ENCODE measurements at regions not wholly inside any gene's neighbourhood (a gene's known extent, or its start where the extent isn't known, plus 50 kb on each side); places are given as distances from the start of the nearest gene placed in this dataset.

DNA sequence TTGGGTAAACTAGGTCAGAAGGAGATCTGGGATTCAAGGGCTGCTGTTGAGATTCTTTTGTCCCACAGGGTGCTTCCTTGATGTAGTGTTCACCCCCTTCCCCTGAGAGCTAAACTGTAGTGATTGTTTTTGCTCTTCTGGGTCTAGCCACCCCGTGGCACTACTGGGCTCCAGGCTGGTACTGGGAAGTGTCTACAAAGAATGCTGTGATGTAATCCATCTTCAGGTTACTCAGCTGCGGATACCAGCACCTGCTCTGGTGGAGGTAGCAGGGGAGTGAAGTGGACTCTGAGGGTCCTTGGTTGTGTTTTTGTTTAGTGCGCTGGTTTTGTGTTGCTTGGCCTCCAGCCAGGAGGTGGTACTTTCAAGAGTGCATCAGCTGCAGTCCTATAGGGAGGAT lies 365.5 kb downstream of the ZNF674 start:
- no peak overlapping the region for H3K4me2 ChIP-seq (ENCODE audit: low read depth, low read length)
- H3K4me1 ChIP-seq (ENCODE audit: insufficient read depth, low read length), result peaks cover 31% of the 10 kb centered on the region
- ATAC-seq (no peak), DNase-seq (ENCODE audit: low spot score) (no peak), FAIRE-seq (no peak)
- no peaks in the 10 kb centered on the region for H4K20me1 ChIP-seq (ENCODE audit: insufficient read depth, low read length)
- no peaks in the 10 kb centered on the region for H3K79me2 ChIP-seq (ENCODE audit: insufficient read depth, low read length)
- WGBS (ENCODE audit: low lambda C conversion rate), result 90% methylated on average over 2 of the region's 3 CpGs
- H3K9ac ChIP-seq (ENCODE audit: insufficient read depth, low read depth, low read length), result no peak overlapping the region
- H3K9me3 ChIP-seq (ENCODE audit: low read length), result no peaks in the 10 kb centered on the region
- H3K27me3 ChIP-seq (ENCODE audit: control insufficient read depth in 1 of 2, insufficient read depth in 2 of 2, low read length in 2 of 2), result no peaks in the 10 kb centered on the region
- in situ Hi-C loops (cut with HindIII; ENCODE audit: extremely low pct_ligation_motif_present, low pct_unique_long_range_greater_than_20kb), result no loop called here
- H3K4me3 ChIP-seq (replicated peaks in 1 of 3; ENCODE audit: insufficient read depth in 1 of 3, low read depth in 2 of 3, low read length in 3 of 3), result no peak overlapping the region
- intact Hi-C loops (cut with micrococcal nuclease; ENCODE audit: unreplicated experiment), result loop anchor here (10.0 kb wide), 1 partner anchor 145 kb away; no protein-coding TSS in a partner anchor
- no peak overlapping the region for H3K27ac ChIP-seq (ENCODE audit: extremely low read length, insufficient read depth, low read length)
- CTCF ChIA-PET (ENCODE audit: low intra/inter-chr PET ratio, low total read pairs), result no interaction called here
- H3K36me3 ChIP-seq (replicated peaks in 1 of 2; ENCODE audit: control insufficient read depth in 1 of 2, insufficient read depth in 2 of 2, low read length in 2 of 2), result no peaks in the 10 kb centered on the region
- POLR2A ChIA-PET, result no interaction called here
- TF ChIP-seq ZNF20 (CRISPR knock-in tag; IDR thresholded peaks at IDR 0.05) (no peak), ZBTB3 (CRISPR knock-in tag; IDR thresholded peaks at IDR 0.05; ENCODE audit: borderline replicate concordance, low read depth) (no peak), ZNF549 (CRISPR knock-in tag; IDR thresholded peaks at IDR 0.05) (no peak), ZNF558 (CRISPR knock-in tag; IDR thresholded peaks at IDR 0.05; ENCODE audit: borderline replicate concordance) (no peak), KDM3A (CRISPR knock-in tag; IDR thresholded peaks at IDR 0.05; ENCODE audit: low read depth) (no peak), ZNF550 (CRISPR knock-in tag; IDR thresholded peaks at IDR 0.05; ENCODE audit: borderline replicate concordance) (no peak), ZNF138 (CRISPR knock-in tag; IDR thresholded peaks at IDR 0.05; ENCODE audit: low read depth) (no peak), KDM1A (CRISPR knock-in tag; IDR thresholded peaks at IDR 0.05) (no peak), FLYWCH1 (CRISPR knock-in tag; IDR thresholded peaks at IDR 0.05) (no peak), ERF (CRISPR knock-in tag; IDR thresholded peaks at IDR 0.05) (no peak), ZNF251 (CRISPR knock-in tag; IDR thresholded peaks at IDR 0.05) (no peak)
- TF ChIP-seq, protein P1, sequence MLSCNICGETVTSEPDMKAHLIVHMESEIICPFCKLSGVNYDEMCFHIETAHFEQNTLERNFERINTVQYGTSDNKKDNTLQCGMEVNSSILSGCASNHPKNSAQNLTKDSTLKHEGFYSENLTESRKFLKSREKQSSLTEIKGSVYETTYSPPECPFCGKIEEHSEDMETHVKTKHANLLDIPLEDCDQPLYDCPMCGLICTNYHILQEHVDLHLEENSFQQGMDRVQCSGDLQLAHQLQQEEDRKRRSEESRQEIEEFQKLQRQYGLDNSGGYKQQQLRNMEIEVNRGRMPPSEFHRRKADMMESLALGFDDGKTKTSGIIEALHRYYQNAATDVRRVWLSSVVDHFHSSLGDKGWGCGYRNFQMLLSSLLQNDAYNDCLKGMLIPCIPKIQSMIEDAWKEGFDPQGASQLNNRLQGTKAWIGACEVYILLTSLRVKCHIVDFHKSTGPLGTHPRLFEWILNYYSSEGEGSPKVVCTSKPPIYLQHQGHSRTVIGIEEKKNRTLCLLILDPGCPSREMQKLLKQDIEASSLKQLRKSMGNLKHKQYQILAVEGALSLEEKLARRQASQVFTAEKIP (CRISPR knock-in tag; IDR thresholded peaks at IDR 0.05; ENCODE audit: borderline replicate concordance), result no peak
- TF ChIP-seq, protein P2, sequence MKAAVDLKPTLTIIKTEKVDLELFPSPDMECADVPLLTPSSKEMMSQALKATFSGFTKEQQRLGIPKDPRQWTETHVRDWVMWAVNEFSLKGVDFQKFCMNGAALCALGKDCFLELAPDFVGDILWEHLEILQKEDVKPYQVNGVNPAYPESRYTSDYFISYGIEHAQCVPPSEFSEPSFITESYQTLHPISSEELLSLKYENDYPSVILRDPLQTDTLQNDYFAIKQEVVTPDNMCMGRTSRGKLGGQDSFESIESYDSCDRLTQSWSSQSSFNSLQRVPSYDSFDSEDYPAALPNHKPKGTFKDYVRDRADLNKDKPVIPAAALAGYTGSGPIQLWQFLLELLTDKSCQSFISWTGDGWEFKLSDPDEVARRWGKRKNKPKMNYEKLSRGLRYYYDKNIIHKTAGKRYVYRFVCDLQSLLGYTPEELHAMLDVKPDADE (CRISPR knock-in tag; IDR thresholded peaks at IDR 0.05), result no peak
- TF ChIP-seq, protein P3, sequence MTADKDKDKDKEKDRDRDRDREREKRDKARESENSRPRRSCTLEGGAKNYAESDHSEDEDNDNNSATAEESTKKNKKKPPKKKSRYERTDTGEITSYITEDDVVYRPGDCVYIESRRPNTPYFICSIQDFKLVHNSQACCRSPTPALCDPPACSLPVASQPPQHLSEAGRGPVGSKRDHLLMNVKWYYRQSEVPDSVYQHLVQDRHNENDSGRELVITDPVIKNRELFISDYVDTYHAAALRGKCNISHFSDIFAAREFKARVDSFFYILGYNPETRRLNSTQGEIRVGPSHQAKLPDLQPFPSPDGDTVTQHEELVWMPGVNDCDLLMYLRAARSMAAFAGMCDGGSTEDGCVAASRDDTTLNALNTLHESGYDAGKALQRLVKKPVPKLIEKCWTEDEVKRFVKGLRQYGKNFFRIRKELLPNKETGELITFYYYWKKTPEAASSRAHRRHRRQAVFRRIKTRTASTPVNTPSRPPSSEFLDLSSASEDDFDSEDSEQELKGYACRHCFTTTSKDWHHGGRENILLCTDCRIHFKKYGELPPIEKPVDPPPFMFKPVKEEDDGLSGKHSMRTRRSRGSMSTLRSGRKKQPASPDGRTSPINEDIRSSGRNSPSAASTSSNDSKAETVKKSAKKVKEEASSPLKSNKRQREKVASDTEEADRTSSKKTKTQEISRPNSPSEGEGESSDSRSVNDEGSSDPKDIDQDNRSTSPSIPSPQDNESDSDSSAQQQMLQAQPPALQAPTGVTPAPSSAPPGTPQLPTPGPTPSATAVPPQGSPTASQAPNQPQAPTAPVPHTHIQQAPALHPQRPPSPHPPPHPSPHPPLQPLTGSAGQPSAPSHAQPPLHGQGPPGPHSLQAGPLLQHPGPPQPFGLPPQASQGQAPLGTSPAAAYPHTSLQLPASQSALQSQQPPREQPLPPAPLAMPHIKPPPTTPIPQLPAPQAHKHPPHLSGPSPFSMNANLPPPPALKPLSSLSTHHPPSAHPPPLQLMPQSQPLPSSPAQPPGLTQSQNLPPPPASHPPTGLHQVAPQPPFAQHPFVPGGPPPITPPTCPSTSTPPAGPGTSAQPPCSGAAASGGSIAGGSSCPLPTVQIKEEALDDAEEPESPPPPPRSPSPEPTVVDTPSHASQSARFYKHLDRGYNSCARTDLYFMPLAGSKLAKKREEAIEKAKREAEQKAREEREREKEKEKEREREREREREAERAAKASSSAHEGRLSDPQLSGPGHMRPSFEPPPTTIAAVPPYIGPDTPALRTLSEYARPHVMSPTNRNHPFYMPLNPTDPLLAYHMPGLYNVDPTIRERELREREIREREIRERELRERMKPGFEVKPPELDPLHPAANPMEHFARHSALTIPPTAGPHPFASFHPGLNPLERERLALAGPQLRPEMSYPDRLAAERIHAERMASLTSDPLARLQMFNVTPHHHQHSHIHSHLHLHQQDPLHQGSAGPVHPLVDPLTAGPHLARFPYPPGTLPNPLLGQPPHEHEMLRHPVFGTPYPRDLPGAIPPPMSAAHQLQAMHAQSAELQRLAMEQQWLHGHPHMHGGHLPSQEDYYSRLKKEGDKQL (CRISPR knock-in tag; IDR thresholded peaks at IDR 0.05; ENCODE audit: low read depth), result no peak
- no peak overlapping the region for H2AFZ ChIP-seq (ENCODE audit: low read length)
- BruUV-seq (replicated peaks), result no TSS peak
